ENCODE measurements at regions not wholly inside any gene's neighbourhood (a gene's known extent, or its start where the extent isn't known, plus 50 kb on each side); places are given as distances from the start of the nearest gene placed in this dataset.

GRCh38 chr3:79985816-79986215, 218.0 kb upstream of the ROBO1 start:
- POLR2A ChIA-PET, result no interaction called here
- H3K79me2 ChIP-seq (ENCODE audit: insufficient read depth, low read depth, low read length), result no peaks in the 10 kb centered on the region
- no peaks in the 10 kb centered on the region for H3K4me1 ChIP-seq (ENCODE audit: insufficient read depth, low read length, poor library complexity, severe bottlenecking)
- H3K36me3 ChIP-seq (ENCODE audit: insufficient read depth, low read length), result no peaks in the 10 kb centered on the region
- no peak for DNase-seq (ENCODE audit: low spot score)
- H3K4me3 ChIP-seq (ENCODE audit: low read depth, low read length, poor library complexity, severe bottlenecking), result no peak overlapping the region
- CTCF ChIA-PET (ENCODE audit: unreplicated experiment), result no interaction called here
- H3K4me2 ChIP-seq (ENCODE audit: low read length), result no peak overlapping the region
- TF ChIP-seq CTCF (conservative IDR thresholded peaks at IDR 0.05; ENCODE audit: low read length), result no peak
- TF ChIP-seq EZH2phosphoT487 (IDR thresholded peaks at IDR 0.05; ENCODE audit: borderline replicate concordance, low read depth, low read length), result no peak
- H3K9me2 ChIP-seq (ENCODE audit: insufficient read depth, low read length), result no peaks in the 10 kb centered on the region
- intact Hi-C loops (cut with micrococcal nuclease; ENCODE audit: unreplicated experiment), result no loop called here
- no peak overlapping the region for H2AFZ ChIP-seq (ENCODE audit: low read length)
- H4K20me1 ChIP-seq (ENCODE audit: insufficient read depth, low read length), result no peaks in the 10 kb centered on the region
- no peak overlapping the region for H3K27ac ChIP-seq (ENCODE audit: low read depth, low read length, poor library complexity, severe bottlenecking)
- H3K9me3 ChIP-seq (ENCODE audit: low read length), result no peaks in the 10 kb centered on the region
- BruUV-seq (replicated peaks), result no TSS peak

GRCh38 chr3:79983118-79983517, 215.3 kb upstream of the ROBO1 start:
- H3K9me3 ChIP-seq (ENCODE audit: low read length), result no peaks in the 10 kb centered on the region
- no peak overlapping the region for H2AFZ ChIP-seq (ENCODE audit: low read length)
- ChIA-PET POLR2A (interaction anchor here (0.7 kb wide), 1 partner anchor 10 kb away, joined by 3 read pairs; no protein-coding TSS in a partner anchor), CTCF (ENCODE audit: unreplicated experiment) (no interaction called here)
- intact Hi-C loops (cut with micrococcal nuclease; ENCODE audit: unreplicated experiment), result no loop called here
- no peaks in the 10 kb centered on the region for H4K20me1 ChIP-seq (ENCODE audit: insufficient read depth, low read length)
- no TSS peak for BruUV-seq (replicated peaks)
- H3K27ac ChIP-seq (ENCODE audit: low read depth, low read length, poor library complexity, severe bottlenecking), result no peak overlapping the region
- no peak overlapping the region for H3K4me2 ChIP-seq (ENCODE audit: low read length)
- no peak for TF ChIP-seq EZH2phosphoT487 (IDR thresholded peaks at IDR 0.05; ENCODE audit: borderline replicate concordance, low read depth, low read length)
- TF ChIP-seq CTCF (conservative IDR thresholded peaks at IDR 0.05; ENCODE audit: low read length), result no peak
- DNase-seq (ENCODE audit: low spot score), result no peak
- no peak overlapping the region for H3K4me3 ChIP-seq (ENCODE audit: low read depth, low read length, poor library complexity, severe bottlenecking)
- H3K4me1 ChIP-seq (ENCODE audit: insufficient read depth, low read length, poor library complexity, severe bottlenecking), result no peaks in the 10 kb centered on the region
- H3K9me2 ChIP-seq (ENCODE audit: insufficient read depth, low read length), result no peaks in the 10 kb centered on the region
- H3K36me3 ChIP-seq (ENCODE audit: insufficient read depth, low read length), result no peaks in the 10 kb centered on the region
- H3K79me2 ChIP-seq (ENCODE audit: insufficient read depth, low read depth, low read length), result no peaks in the 10 kb centered on the region

- no peak for TF ChIP-seq CTCF (conservative IDR thresholded peaks at IDR 0.05; ENCODE audit: low read length)
- no peak for TF ChIP-seq EZH2phosphoT487 (IDR thresholded peaks at IDR 0.05; ENCODE audit: borderline replicate concordance, low read depth, low read length)
These were observed 212.2 kb upstream of the ROBO1 start for GRCh38 chr3:79979990-79980389.

More at GRCh38 chr3:79979990-79980389, 212.2 kb upstream of the ROBO1 start:
- no peaks in the 10 kb centered on the region for H3K9me3 ChIP-seq (ENCODE audit: low read length)
- H3K4me2 ChIP-seq (ENCODE audit: low read length), result no peak overlapping the region
- no peak for DNase-seq (ENCODE audit: low spot score)
- H3K36me3 ChIP-seq (ENCODE audit: insufficient read depth, low read length), result no peaks in the 10 kb centered on the region
- no peak overlapping the region for H2AFZ ChIP-seq (ENCODE audit: low read length)
- no peaks in the 10 kb centered on the region for H3K9me2 ChIP-seq (ENCODE audit: insufficient read depth, low read length)
- intact Hi-C loops (cut with micrococcal nuclease; ENCODE audit: unreplicated experiment), result no loop called here
- H3K4me3 ChIP-seq (ENCODE audit: low read depth, low read length, poor library complexity, severe bottlenecking), result no peak overlapping the region
- H3K27ac ChIP-seq (ENCODE audit: low read depth, low read length, poor library complexity, severe bottlenecking), result no peak overlapping the region
- BruUV-seq (replicated peaks), result no TSS peak
- no peaks in the 10 kb centered on the region for H3K4me1 ChIP-seq (ENCODE audit: insufficient read depth, low read length, poor library complexity, severe bottlenecking)
- H3K79me2 ChIP-seq (ENCODE audit: insufficient read depth, low read depth, low read length), result no peaks in the 10 kb centered on the region
- CTCF ChIA-PET (ENCODE audit: unreplicated experiment), result no interaction called here
- POLR2A ChIA-PET, result interaction anchor here (0.7 kb wide), 1 partner anchor 96 kb away, joined by 9 read pairs; no protein-coding TSS in a partner anchor
- no peaks in the 10 kb centered on the region for H4K20me1 ChIP-seq (ENCODE audit: insufficient read depth, low read length)
